IMR-90 (cell line): ENCODE measurements at regions not wholly inside any gene's neighbourhood (a gene's known extent, or its start where the extent isn't known, plus 50 kb on each side); places are given as distances from the start of the nearest gene placed in this dataset.

ENCODE experiments used
- ATAC-seq: fragments of 200-7000 bp; cut with Tn5 transposase; 2 replicates; pipeline ENCODE4 v1.9.1; 2020; ENCODE audit warnings: low read depth, mild to moderate bottlenecking, moderate library complexity
- BruUV-seq: library from RNA; stranded (reverse); fragments of 400-500 nt; replicated peaks from 2 replicates; lab custom pipeline; 2021; lab: Mats Ljungman, UMichigan
- CTCF ChIA-PET: fragments of 300-600 bp; formaldehyde crosslinking; extraction: SDS; loops from one replicate; lab custom pipeline; 2021; ENCODE audit warnings: antibody characterized with exemption; lab: Yijun Ruan, JAX
- POLR2A ChIA-PET: fragments of 300-600 bp; sonication (Branson Sonifier 250); formaldehyde crosslinking; loops from one replicate; lab custom pipeline; 2022; ENCODE audit warnings: antibody characterized with exemption; ENCODE audit not compliant: unreplicated experiment; lab: Charles Lee
- DNase-seq: peaks from one replicate; pipeline ENCODE4 v3.0.0; 2013
- H2AFZ ChIP-seq: replicated peaks from 2 replicates; pipeline ENCODE3; 2013; ENCODE audit warnings: low read length, mild to moderate bottlenecking; ENCODE audit not compliant: poor library complexity
- H2AK5ac ChIP-seq: 2 replicates; pipeline ENCODE4 v1.6.1; 2013; ENCODE audit warnings: low read depth, low read length, inconsistent platforms
- H2AK9ac ChIP-seq: replicated peaks from 2 replicates; pipeline ENCODE3; 2013; ENCODE audit warnings: mild to moderate bottlenecking, low read depth, low read length, moderate library complexity; ENCODE audit not compliant: poor library complexity
- H2BK120ac ChIP-seq: 2 replicates; pipeline ENCODE4 v1.6.1; 2013; ENCODE audit warnings: low read depth, low read length, inconsistent platforms
- H2BK15ac ChIP-seq: 3 replicates; pipeline ENCODE4 v1.6.1; 2013; ENCODE audit warnings: low read depth, low read length, inconsistent platforms
- H2BK20ac ChIP-seq: 2 replicates; pipeline ENCODE4 v1.6.1; 2013; ENCODE audit warnings: low read depth, mild to moderate bottlenecking, inconsistent platforms, low read length, moderate library complexity
- H2BK5ac ChIP-seq: 2 replicates; pipeline ENCODE4 v1.6.1; 2013; ENCODE audit warnings: mild to moderate bottlenecking, low read depth, low read length, inconsistent platforms; ENCODE audit not compliant: poor library complexity, severe bottlenecking
- H3K14ac ChIP-seq: replicated peaks from 2 replicates; pipeline ENCODE4 v1.6.1; 2013; ENCODE audit warnings: low read depth, low read length, inconsistent platforms
- H3K18ac ChIP-seq: 2 replicates; pipeline ENCODE4 v1.6.1; 2013; ENCODE audit warnings: low read depth, low read length, control low read depth
- H3K23ac ChIP-seq: 2 replicates; pipeline ENCODE4 v1.6.1; 2013; ENCODE audit warnings: low read depth, low read length, inconsistent platforms
- H3K27ac ChIP-seq: 2 replicates; pipeline ENCODE4 v1.5.1; 2013; ENCODE audit warnings: mild to moderate bottlenecking, control low read depth, low read length; ENCODE audit not compliant: insufficient read depth
- H3K27me3 ChIP-seq: 2 replicates; pipeline ENCODE4 v1.6.1; 2013; ENCODE audit warnings: low read length; ENCODE audit not compliant: control insufficient read depth, insufficient read depth
- H3K36me3 ChIP-seq: 2 replicates; pipeline ENCODE4 v1.6.1; 2013; ENCODE audit warnings: low read length, mixed read lengths; ENCODE audit not compliant: control insufficient read depth, insufficient read depth
- H3K4ac ChIP-seq: 2 replicates; pipeline ENCODE4 v1.6.1; 2013; ENCODE audit warnings: low read depth, low read length, inconsistent platforms
- H3K4me1 ChIP-seq: 2 replicates; pipeline ENCODE4 v1.6.1; 2013; ENCODE audit warnings: low read length, mixed read lengths; ENCODE audit not compliant: control insufficient read depth, insufficient read depth
- H3K4me2 ChIP-seq: 2 replicates; pipeline ENCODE4 v1.6.1; 2013; ENCODE audit warnings: low read depth, mild to moderate bottlenecking, control low read depth, low read length, moderate library complexity
- H3K4me3 ChIP-seq: 2 replicates; pipeline ENCODE4 v1.5.1; 2013; ENCODE audit warnings: low read depth, mild to moderate bottlenecking, control low read depth, low read length, moderate library complexity; ENCODE audit not compliant: insufficient read depth
- H3K56ac ChIP-seq: 2 replicates; pipeline ENCODE4 v1.6.1; 2013; ENCODE audit warnings: low read length, inconsistent platforms; ENCODE audit not compliant: insufficient read depth; ENCODE audit errors: extremely low read depth
- H3K79me1 ChIP-seq, 2 experiments: 2 replicates each; pipeline ENCODE4 v1.6.1; 2013; ENCODE audit warnings: low read length in 2 of 2, inconsistent platforms in 1 of 2, low read depth in 1 of 2
- H3K9ac ChIP-seq: 2 replicates; pipeline ENCODE4 v1.6.1; 2013; ENCODE audit warnings: low read depth, low read length, control low read depth
- H3K9me1 ChIP-seq: 2 replicates; pipeline ENCODE4 v1.6.1; 2013; ENCODE audit warnings: low read length, inconsistent platforms; ENCODE audit not compliant: insufficient read depth
- H3K9me3 ChIP-seq: 2 replicates; pipeline ENCODE4 v1.6.1; 2013; ENCODE audit warnings: low read length; ENCODE audit not compliant: control insufficient read depth, insufficient read depth
- H4K20me1 ChIP-seq: 2 replicates; pipeline ENCODE4 v1.6.1; 2013; ENCODE audit warnings: low read length, inconsistent platforms; ENCODE audit not compliant: insufficient read depth
- H4K5ac ChIP-seq: 2 replicates; pipeline ENCODE4 v1.6.1; 2013; ENCODE audit warnings: mild to moderate bottlenecking, low read depth, low read length, control low read depth
- H4K8ac ChIP-seq, 2 experiments: 2 replicates each; pipeline ENCODE4 v1.6.1; 2013; ENCODE audit warnings: low read depth in 2 of 2, low read length in 2 of 2, control low read depth in 1 of 2, inconsistent platforms in 1 of 2
- H4K91ac ChIP-seq: 2 replicates; pipeline ENCODE4 v1.6.1; 2013; ENCODE audit warnings: low read depth, low read length, inconsistent platforms; ENCODE audit not compliant: insufficient read depth
- CEBPB ChIP-seq: IDR thresholded peaks from 2 replicates; pipeline ENCODE4 v1.6.1; 2012; ENCODE audit warnings: low read depth, low read length, improper control_type of control experiment
- CHD1 ChIP-seq: IDR thresholded peaks from 2 replicates; pipeline ENCODE4 v1.6.1; 2012; ENCODE audit warnings: low read depth, low read length, improper control_type of control experiment
- ELK1 ChIP-seq: fragments of 150-350 bp; IDR thresholded peaks from 2 replicates; pipeline ENCODE4 v1.6.1; 2016; ENCODE audit warnings: low read depth, mild to moderate bottlenecking, low read length, moderate library complexity, borderline replicate concordance
- MAFK ChIP-seq: IDR thresholded peaks from 2 replicates; pipeline ENCODE4 v1.6.1; 2012; ENCODE audit warnings: low read depth, low read length, improper control_type of control experiment
- MAZ ChIP-seq: IDR thresholded peaks from 2 replicates; pipeline ENCODE4 v1.6.1; 2012; ENCODE audit warnings: low read depth, mild to moderate bottlenecking, low read length, improper control_type of control experiment, moderate library complexity, borderline replicate concordance
- MXI1 ChIP-seq: IDR thresholded peaks from 2 replicates; pipeline ENCODE4 v1.6.1; 2012; ENCODE audit warnings: low read depth, mild to moderate bottlenecking, low read length, moderate library complexity, borderline replicate concordance
- NFE2L2 ChIP-seq: fragments of 150-350 bp; IDR thresholded peaks from 2 replicates; pipeline ENCODE4 v1.6.1; 2016; ENCODE audit warnings: low read depth, mild to moderate bottlenecking, low read length
- POLR2A ChIP-seq: IDR thresholded peaks from 2 replicates; pipeline ENCODE4 v1.6.1; 2012; ENCODE audit warnings: mild to moderate bottlenecking, low read depth, low read length
- RCOR1 ChIP-seq: IDR thresholded peaks from 2 replicates; pipeline ENCODE4 v1.6.1; 2012; ENCODE audit warnings: mild to moderate bottlenecking, low read length, improper control_type of control experiment; ENCODE audit not compliant: insufficient replicate concordance
- RFX5 ChIP-seq: IDR thresholded peaks from 2 replicates; pipeline ENCODE4 v1.8.0; 2012; ENCODE audit warnings: low read depth, mild to moderate bottlenecking, low read length, moderate library complexity
- USF2 ChIP-seq: fragments of 150-350 bp; IDR thresholded peaks from 2 replicates; pipeline ENCODE4 v1.6.1; 2017; ENCODE audit warnings: mild to moderate bottlenecking, antibody characterized with exemption, low read length, low read depth
- WGBS, 2 experiments: methylation state at CpG; one replicate each; pipeline versions ENCODE4 v1.1.5 to v1.1.7; 2013; ENCODE audit warnings: missing lambda C conversion rate in 2 of 2; ENCODE audit not compliant: insufficient read length in 1 of 2; ENCODE audit errors: extremely low coverage in 2 of 2; 5-methylcytosine and 5-hydroxymethylcytosine counted together
- dilution Hi-C: fragments of 300-500 bp; cut with HindIII; formaldehyde crosslinking; loops from one replicate; pipeline ENCODE4 v1.14.3; 2018; ENCODE audit warnings: low sequenced_read_pairs; ENCODE audit not compliant: unreplicated experiment
- in situ Hi-C: fragments of 300-500 bp; cut with MboI; formaldehyde crosslinking; loops from 3 replicates; pipeline ENCODE4 v1.14.3; 2019; ENCODE audit warnings: low sequenced_read_pairs, inconsistent platforms, mixed read lengths
- intact Hi-C: fragments of 100-400 bp; cut with micrococcal nuclease; formaldehyde crosslinking; loops from 2 replicates; pipeline ENCODE4 v1.10.0; 2022

GRCh38 chr12:107624493-107624892 lies 61.1 kb upstream of the PWP1 start:
- no peak overlapping the region for H3K9ac ChIP-seq
- CTCF ChIA-PET, result no interaction called here

More at GRCh38 chr12:107624493-107624892, 61.1 kb upstream of the PWP1 start:
- H4K91ac ChIP-seq, result no peak overlapping the region
- no peak overlapping the region for H2BK15ac ChIP-seq
- no peak overlapping the region for H3K4me2 ChIP-seq
- no TSS peak for BruUV-seq
- H2BK20ac ChIP-seq, result no peak overlapping the region
- dilution Hi-C loops, result no loop called here
- POLR2A ChIA-PET, result no interaction called here
- H4K8ac ChIP-seq, result no peak overlapping the region
- H2AFZ ChIP-seq, result no peak overlapping the region
- in situ Hi-C loops, result no loop called here
- no peak overlapping the region for H3K27ac ChIP-seq
- no peaks in the 10 kb centered on the region for H3K36me3 ChIP-seq
- ATAC-seq, result no peak
- H2BK120ac ChIP-seq, result no peak overlapping the region
- peaks cover 3% of the 10 kb centered on the region; the same call in 1 of the 2 replicates for H3K9me3 ChIP-seq
- no peak overlapping the region for H2BK5ac ChIP-seq
- no peaks in the 10 kb centered on the region for H3K27me3 ChIP-seq
- H3K4ac ChIP-seq, result no peak overlapping the region
- no peak overlapping the region for H4K5ac ChIP-seq
- DNase-seq, result no peak
- H2AK9ac ChIP-seq, result no peak overlapping the region
- H3K18ac ChIP-seq, result no peak overlapping the region
- no peaks in the 10 kb centered on the region for H3K4me1 ChIP-seq
- 100% methylated on average over 1 of the region's 4 CpGs; no CpG with 5 or more reads in 1 of the 2 experiments for WGBS, 2 experiments
- H4K20me1 ChIP-seq, result no peaks in the 10 kb centered on the region
- H3K14ac ChIP-seq, result no peak overlapping the region
- H3K79me1 ChIP-seq, result no peaks in the 10 kb centered on the region
- no peaks in the 10 kb centered on the region for H3K9me1 ChIP-seq
- no peak overlapping the region for H3K56ac ChIP-seq
- intact Hi-C loops, result no loop called here
- no peak for TF ChIP-seq USF2
- TF ChIP-seq CHD1, result no peak
- no peak for TF ChIP-seq ELK1
- no peak for TF ChIP-seq RFX5
- TF ChIP-seq MAFK, result no peak
- TF ChIP-seq MAZ, result no peak
- TF ChIP-seq MXI1, result no peak
- TF ChIP-seq RCOR1, result no peak
- TF ChIP-seq CEBPB, result no peak
- TF ChIP-seq NFE2L2, result no peak
- no peak for TF ChIP-seq POLR2A
- no peak overlapping the region for H2AK5ac ChIP-seq
- H3K4me3 ChIP-seq, result no peak overlapping the region
- no peak overlapping the region for H3K23ac ChIP-seq
